GDM1 (cell line): ENCODE measurements at regions not wholly inside any gene's neighbourhood (a gene's known extent, or its start where the extent isn't known, plus 50 kb on each side); places are given as distances from the start of the nearest gene placed in this dataset.

Experiments used
- DNase-seq: peaks from one replicate; lab custom pipeline; 2025; lab: John Stamatoyannopoulos, UW

DNA sequence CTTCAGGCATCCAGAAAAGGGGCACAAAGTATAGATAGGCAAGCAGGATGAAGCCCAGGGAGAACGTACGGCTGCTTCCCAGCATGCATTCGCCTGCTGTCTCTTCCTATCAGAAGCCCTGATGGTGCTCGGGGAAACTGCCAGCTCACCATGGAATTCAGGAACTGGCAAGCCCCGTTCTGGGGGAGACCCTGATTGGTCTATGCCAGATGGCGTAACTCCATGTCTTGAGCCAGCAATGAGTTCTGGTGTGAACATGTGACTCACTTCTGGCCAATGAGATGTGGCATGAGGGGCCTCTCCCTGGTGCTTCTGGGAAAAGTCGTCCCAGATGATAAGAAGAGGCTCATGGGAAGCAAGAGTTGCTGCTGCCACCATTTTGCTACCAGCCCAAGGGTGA, 270.8 kb downstream of the BCL11B start:
- DNase-seq, result no peak

DNA sequence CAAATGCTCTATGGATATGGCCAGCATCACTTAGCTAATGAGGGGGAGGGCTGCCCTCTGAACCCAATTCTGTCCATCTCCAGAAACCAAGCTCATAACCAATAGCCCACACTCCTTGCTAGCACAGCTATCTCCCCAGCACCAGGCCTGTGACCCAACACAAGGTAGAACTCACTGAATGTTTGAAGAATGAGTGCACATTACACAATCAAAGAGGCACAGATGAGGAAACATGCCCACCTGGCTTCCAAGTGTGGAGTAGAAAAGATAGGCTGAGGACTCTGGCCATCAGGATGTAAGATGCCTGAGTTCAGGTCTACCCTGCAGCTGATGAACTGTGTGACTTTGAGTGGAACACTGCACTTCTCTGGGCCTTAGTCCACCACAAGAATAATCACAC, 268.4 kb downstream of the BCL11B start:
- no peak for DNase-seq

DNA sequence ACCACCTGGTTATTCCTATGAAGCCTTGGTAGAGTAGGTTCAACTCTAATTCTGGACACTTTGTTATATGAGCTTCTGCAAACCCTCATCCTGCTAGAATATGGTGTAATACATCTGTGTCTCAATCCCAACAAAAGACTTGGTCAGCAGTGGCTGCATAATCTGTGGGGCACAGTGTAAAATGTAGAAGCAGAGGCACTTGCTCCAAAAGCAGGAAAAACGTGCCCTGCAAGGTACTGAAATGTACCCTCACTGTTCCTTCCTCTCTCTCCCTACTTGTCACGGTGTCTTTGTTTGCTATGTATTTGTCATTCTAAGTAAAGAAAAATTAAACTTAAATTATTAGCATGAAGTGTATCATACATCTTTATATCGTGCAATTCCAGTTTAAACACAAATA, 267.9 kb downstream of the BCL11B start:
- DNase-seq, result no peak

DNA sequence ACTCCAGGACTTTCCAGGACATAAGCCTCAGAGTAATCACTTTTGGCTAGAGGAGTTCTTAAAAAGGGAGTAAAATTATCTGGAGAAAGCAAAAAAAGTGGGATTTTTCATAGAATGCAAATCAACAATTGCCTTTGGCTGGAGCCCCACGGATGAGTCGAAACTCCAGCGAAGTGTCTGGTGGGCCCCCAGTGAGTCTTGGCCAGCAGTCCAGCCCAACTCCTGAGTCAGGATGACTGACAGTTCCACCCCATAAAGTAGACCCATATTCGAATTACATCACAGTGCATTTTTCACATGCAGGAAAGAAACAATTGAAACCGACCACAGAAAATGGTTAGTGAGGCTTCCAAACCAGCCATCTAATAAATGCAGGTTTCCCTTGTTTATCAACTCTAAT, 265.7 kb downstream of the BCL11B start:
- no peak for DNase-seq

DNA sequence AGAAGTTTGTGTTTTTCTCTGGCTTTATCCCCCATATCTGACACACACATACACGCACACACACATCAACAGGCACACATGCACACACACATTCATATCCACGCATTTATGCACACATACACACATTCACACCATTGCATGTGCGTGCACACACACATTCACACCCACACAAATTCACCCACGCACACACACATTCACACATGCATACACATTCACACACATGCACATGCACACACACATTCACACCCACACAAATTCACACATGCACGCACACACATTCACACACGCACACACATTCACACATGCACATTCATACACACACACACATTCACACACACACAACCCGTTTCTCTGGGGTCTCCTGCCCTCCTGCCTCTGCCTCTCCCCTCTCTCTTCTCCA, 264.2 kb downstream of the BCL11B start:
- no peak for DNase-seq

DNA sequence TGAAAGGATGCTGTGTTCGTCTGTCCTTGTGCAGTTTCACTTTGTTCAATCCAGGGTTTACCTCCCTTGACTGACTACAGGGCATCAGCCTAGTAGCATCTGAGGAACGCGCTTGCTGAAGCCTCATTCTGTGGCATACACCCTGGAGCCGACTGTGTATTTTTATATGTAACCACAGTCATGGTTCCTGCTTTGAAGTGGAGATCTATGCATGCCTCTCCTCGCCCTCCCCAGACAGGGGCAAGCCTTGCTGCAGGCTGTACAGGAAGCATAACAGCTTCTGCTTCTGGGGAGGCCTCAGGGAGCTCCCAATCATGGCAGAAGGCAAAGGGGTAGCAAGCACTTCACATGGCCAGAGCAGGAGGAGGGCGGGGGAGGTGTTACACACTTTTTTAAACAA, 262.1 kb downstream of the BCL11B start:
- DNase-seq, result no peak

DNA sequence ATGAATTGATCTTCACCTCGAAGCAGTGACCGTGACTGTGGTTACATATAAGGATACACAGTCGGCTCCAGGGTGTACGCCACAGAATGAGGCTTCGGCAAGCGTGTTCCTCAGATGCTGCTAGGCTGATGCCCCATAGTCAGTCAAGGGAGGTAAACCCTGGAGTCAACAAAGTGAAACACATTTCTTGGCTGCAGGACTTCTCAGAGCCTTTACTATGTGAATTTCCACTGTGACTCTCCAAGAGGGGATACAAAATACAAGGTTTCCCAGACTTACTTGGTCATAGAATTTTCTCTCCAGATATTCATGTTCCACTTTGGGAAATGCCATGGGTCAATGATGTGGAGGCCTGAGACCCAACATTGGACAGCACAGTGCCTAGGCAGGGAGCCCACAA, 260.6 kb downstream of the BCL11B start:
- no peak for DNase-seq

DNA sequence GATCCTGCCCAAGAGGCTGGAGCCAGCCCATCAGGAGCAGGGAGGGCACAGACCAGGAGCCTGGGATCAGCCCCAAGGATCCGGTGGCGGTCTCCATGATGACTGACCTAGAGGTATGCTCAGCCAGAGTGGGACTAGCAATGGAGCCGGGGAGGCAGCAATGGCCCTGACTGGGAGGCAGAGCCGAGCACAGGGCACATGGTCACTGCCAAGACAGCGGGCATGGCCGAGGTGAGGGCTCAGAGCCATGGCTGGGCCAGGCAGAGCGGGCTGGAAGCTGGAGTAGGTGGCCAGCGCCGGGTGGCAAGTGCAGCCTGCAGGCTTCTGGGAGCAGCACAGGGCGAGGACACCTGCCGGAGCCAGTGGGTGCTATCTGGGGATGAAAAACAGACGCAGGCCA, 259.3 kb downstream of the BCL11B start:
- DNase-seq, result no peak

DNA sequence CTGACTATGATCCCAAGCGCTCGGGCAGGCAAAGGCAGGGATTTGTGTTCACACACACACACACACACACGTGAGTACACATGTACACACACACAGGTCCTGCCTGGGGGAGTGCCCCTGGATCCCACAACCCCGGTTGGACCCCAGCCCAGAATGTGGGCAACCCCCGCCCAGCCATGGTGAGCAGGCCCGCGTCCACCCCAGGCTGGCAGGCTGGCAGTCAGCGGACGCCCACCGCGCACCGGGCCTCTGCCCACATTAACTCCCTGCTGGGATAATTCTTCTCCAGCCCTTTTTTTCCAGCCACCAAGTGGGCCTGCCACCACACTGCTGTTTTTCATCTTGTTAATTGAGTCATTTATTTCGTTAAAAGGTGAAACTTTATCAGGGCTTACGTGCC, 256.2 kb downstream of the BCL11B start:
- DNase-seq, result no peak

DNA sequence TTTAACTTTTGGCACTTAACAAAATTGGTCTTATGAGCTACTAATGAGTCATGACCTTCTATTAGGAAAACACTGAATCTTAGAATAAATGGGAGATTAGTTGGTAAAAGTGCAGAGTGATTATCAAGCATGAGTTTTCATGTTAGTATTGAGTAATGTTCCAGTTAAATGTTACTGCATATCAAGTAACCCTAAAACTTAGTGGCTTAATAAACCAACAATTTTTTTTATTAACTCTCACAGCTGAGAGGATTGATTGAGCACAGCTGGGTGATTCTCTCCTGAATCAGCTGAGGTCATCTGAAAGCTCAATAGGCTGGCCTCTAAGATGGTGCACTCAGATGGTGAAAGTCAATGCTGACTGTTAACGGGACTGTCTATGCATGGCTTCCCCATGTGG, 248.6 kb downstream of the BCL11B start:
- DNase-seq, result no peak

DNA sequence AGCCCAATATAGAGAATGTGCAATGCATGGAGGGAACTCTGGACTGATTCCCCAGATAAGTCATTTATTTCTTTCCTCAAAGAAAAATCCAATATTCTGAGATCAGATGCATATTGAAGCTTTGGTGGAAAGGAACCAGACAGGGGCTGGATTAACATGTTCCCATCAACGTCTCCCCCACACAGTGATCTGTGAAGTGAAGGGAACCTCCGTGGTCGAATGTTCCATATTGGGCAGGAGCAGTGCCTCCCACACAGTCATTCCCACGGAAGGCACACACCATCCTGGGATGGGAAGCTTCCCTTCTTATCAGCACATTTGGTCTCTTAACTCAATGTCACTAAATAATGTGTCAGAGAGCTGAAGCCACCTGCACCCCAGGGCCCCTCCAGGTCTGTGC, 247.1 kb downstream of the BCL11B start:
- DNase-seq, result no peak

DNA sequence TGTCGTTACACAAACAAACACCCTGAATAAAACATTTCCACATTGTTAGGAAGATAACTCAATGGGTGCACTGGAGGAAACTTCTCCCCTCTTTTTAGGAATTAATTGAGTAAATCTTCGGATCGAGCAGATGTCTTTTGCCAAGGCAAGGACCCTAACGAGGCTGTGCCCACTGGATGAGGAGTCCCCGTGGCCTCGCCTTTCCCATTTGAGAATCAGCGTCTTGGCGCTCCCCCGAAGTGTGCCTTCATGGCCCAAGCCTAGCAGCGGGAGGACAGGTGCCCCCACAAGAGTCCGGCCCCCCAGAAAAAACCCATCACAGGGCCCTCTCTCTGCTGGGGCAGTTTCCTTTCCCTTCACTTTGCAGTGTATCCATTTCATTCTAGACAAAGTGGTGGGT, 246.6 kb downstream of the BCL11B start:
- no peak for DNase-seq

DNA sequence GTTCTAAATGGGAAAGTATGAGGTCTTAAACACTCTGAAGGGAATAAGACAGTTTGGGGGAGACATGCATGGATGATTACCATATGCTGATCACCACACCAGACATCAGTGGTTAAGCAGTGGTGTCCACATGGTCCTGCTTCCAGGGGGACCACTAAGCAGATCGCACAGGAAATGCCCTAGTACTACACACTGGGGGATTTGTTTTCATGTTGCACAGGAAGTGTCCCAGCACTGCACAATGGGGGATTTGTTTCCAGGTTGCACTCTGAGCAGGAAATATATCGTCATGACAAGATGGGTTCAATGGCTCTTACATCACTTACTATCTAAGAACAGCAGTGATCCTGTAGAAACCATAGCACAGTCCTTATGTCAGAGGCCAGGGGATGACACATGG, 245.5 kb downstream of the BCL11B start:
- DNase-seq, result no peak

DNA sequence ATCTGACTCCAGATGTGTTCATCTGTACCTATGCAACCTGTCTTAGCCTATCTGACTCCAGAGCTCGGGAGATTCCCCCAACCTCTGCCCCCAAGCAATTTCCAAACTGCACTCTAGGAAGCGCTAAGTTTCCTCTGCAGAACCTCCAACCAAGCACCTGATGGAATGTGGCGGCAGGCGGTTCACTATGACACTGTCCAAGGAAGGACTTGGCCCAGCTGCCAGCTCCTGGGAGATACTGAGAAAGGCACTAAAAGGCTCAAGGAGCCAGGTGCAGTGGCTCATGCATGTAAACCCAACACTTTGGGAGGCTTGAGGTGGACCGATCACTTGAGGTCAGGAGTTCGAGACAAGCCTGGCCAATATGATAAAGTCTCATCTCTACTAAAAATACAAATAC, 244.0 kb downstream of the BCL11B start:
- no peak for DNase-seq

DNA sequence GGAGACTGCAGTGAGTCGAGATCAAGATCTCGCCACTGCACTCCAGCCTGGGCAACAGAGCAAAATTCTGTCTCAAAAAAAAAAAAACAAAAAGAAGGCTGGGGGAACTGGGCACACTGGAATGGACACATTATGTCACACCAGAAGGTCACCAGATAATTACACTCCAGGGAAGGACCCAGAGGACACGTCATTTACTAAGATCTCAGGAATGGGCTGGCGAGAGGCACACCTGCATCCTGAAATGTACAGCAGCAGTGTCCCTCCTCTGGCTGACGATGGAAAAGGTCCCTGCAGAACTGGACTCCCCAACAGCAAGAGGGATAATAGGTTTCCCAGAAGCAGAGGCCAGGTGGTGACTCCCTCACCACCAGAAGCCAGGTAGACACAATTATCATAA, 243.5 kb downstream of the BCL11B start:
- DNase-seq, result no peak

DNA sequence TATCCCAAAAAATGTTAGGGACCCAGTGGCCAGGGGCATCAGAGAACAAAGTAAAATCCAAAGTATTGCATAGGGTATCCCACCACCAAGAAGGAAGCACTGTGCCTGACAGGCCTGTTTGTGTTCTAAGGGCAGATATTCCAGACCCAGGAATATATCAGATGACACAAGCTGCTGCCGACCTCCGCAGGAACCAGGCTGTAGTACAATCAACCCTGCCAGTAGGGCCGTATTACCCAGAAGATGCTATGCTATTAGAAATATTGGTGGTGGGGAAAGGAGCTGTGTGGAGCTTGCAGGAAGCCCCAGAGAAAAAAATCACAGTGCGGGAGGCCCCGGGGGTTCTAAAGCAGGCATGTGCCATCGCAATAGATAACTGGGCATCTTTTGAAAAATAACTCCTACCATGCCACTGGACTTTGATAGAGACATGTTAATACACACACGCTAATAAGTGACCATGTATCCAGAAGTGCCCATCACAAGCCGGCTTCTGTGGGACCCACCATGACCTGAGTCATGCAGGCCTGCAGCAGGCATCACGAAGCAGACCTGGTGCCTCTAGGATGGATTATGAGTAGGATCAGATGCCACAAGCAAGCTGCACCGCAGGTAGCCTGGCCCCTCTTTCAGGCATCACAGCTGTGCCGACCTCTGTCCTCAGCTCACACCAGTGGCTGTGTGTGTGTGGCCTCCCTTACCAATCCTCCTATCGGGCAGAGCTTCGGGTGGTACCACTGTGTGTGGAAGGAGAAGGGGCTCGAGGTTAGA, 242.7 kb downstream of the BCL11B start:
- no peak for DNase-seq

DNA sequence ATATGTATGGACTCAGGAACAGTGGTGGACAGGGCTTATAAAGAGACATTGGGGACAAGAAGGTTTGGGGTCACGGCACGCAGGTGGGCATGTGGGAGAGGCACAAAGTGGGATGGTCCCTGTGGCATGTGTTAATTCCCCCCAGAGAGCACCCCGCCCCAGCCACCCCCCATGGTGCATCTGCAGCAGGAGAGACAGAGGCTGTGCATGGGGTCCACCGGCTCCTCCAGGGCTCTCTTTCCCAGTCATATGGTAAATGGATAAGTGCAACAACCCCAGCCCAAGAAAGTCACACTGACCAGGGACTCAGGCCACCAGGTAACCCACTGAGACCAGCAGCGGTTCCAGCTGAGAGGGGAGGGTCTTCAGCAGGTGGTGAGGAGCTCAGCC, 242.1 kb downstream of the BCL11B start:
- no peak for DNase-seq

DNA sequence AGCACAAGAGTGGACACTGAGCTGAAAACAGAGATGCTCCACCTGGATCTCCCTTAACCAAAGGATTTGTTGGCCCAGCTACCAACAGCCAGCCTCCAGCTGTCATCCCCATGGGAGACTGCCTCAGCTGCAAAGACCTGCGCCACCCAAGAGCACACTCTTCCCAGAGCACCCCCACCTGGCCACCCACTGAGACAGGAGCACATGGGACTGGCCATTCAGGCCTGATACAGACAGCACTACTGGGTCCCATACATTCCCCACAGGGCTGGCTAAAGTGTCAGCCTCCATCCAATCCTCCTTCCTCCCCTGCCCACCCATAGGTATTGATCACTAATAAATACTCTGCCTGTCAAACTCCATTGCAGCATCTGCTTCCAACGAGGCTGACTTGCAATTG, 241.5 kb downstream of the BCL11B start:
- no peak for DNase-seq

DNA sequence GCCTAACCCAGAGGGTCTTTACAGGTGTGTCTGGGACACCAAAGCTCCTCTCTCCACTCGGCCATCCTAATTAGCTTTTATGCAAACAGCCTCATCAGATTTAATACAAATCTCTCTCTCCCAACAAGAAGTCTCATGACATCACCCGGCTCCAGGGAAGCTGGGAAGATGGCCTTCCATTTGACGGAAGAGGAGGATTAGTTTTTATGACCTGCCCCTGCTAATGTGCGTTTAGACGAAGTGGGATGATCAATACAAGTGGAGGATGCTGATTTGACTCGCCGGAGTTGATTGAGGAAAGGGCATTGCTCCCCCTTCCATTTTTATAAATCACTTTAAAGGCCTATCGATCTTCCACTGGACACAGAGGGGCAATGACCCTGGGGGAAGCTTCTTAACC, 239.2 kb downstream of the BCL11B start:
- no peak for DNase-seq

DNA sequence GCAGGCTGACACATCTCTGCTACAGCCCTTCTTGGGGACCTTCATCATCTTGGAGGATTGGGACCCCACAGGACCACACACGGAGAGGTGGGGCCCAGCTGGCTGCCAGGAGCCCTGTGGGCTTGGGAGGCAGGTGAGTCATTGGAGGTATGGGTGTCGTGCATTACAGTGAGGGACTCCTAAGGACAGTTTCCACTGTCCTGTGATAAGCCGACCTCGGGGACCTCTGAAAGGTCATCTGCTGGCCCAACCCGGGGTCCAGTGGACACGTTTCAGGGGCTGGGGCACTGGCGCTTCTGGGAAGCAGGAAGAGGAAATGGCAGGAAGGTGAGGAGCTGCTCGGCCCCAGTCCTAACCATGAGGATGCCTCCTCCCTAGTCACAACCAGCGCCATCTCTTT, 238.0 kb downstream of the BCL11B start:
- DNase-seq, result no peak

DNA sequence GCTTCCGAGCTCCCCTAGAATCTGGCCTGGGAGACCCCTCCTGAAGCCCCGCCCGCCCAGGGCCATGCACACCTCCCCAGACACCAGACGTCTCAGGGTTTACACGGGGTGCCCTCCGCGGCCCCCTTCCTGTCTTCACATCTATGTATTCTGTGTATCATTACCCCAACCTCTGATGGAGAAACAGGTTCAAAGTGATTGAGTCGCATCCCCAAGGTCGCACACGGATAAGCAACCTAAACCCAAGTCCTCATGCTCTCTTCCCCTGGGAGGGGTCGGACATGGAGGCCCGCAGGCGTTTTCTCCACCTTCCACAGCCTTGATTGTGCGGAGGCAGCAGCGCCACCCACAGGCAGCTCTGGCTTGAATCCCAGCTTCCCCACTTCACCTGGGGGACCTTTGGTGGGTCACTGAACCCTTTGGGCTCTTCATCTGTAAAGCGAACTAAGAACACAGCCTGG, 237.3 kb downstream of the BCL11B start:
- no peak for DNase-seq

DNA sequence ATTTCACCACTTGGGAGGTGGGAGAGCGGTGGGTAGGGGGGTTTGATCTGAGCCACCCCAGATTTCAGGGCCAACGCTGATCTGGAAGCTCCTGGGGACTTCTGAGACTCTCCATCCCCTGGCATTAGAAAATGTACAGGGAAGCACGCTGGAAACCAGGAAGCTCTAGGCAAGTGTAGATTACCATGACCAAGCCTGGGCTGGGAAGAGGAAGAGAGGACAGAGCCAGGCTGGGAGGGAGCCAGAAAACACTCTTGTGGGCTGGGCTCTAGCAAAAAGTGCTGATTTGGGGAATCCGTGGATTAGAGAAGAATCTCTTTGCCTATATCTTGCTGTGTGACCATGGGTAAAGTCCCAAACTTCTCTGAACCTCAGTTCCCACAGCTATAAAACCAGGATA, 236.7 kb downstream of the BCL11B start:
- DNase-seq, result no peak

DNA sequence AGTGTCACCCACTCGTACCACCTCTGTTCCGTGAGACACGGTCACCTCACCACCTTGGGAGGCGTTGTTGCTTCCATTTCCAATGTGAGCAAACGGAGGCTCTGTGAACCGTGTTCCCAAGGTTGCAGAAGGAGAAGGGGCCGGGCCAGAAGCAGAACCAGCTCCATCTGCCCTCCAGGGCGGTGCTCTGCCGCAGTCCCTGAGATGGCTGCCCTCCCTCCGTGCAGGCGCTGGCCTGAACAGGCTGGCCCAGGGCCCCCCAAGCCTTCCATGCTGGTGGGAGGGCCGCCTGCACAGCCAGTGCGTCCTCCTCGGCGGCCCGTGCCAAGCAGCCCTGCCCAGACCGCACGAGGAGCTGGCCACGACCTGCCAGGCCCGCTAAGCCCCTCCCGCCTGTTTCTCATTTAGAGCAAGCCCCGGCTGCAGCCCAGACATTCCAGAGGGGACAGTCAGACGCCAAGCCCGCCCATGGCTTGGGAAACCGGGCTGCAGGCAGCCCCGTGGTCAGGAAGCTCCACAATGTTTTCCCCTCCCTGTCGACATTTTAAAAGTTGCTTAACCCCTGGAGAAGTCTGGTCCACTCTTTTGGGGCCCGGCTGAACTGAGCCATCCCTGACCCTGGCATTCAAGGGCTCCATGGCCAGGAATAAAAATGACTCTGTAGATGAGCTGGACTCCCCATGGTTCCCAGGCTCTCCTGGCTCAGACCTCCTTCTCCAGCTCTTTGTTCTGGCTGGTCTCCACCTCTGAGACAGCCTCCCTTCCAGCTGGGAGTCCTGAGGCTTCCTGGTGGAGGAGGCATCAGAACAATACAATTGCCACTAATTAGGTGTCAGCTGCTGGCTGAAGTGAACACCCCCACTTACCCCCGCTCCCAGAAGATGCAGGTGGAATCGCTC, 236.0 kb downstream of the BCL11B start:
- DNase-seq, result no peak
